Muscle of arm (tissue), 1 donor: ENCODE measurements at regions not wholly inside any gene's neighbourhood (a gene's known extent, or its start where the extent isn't known, plus 50 kb on each side); places are given as distances from the start of the nearest gene placed in this dataset.
"Not testable (repeated sequence)": the region's sequence is repeated elsewhere in the genome, so short reads cannot be mapped to it uniquely, and the experiment has no call there.

Experiments used
- DNase-seq: peaks from one replicate; pipeline ENCODE4 v3.0.0-alpha.2; 2013

DNA sequence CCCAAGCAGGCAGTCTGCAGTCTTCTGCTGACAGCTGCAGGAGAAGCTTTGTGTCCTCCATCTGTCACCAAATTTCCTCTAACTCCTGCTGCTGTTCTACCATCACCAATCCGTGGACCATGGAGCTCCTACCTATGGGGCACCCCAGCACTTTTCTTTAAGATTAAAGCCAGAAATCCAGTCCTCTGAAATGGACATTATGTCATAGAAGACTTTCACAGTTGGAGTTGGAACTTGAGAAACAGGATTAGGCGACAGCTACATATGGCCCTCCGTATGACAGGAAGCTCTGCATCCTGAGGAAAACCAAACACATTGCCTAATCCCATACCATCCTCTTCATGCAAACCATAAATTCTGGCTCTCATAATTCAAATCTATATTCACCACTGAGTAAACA is 470.6 kb upstream of the GALNTL6 start:
- DNase-seq = no peak

DNA sequence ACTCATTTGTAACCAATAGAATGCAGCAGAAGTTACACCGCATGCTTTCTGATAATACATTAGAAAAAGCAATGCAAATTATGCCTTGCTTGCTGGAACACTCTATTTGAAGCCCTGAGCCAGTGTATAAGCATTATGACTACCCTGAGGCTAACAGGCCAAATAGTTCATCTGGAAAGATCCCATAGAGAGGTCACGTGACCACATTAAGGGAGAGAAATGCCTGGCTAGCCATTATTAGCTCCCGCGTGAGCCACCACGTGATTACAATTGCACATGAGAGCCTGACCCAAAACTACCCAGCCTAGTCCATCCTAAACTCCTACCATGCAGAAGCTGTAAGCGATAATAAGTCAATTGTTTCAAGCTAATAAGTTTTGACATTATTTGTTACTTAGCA is 472.9 kb upstream of the GALNTL6 start:
- DNase-seq = no peak

- DNase-seq = no peak
Observed at GRCh38 chr4:171334549-171334948, 478.7 kb upstream of the GALNTL6 start.

DNA sequence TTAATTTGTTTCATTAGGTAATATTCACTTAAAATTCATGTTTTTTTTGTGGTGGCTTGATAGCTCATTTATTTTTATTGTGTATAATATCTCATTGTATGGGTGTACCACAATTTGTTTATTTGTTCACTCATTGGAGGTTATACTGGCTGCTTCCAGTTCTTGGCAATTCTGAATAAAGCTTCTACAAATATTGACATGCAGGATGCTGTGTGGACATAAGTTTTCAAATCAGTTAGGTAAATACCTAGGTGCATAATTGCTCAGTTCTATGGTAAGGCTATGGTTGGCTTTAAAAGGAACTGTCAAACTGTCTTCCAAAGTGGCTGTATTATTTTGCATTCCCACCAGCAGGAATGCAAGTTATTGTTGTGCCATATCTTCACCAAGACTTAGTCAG is 504.5 kb upstream of the GALNTL6 start:
- no peak for DNase-seq

GRCh38 chr4:171298048-171298718 is 515.0 kb upstream of the GALNTL6 start:
- not testable (repeated sequence) for DNase-seq

- DNase-seq = no peak
Observed at GRCh38 chr4:171288816-171289432, 524.3 kb upstream of the GALNTL6 start.

DNA sequence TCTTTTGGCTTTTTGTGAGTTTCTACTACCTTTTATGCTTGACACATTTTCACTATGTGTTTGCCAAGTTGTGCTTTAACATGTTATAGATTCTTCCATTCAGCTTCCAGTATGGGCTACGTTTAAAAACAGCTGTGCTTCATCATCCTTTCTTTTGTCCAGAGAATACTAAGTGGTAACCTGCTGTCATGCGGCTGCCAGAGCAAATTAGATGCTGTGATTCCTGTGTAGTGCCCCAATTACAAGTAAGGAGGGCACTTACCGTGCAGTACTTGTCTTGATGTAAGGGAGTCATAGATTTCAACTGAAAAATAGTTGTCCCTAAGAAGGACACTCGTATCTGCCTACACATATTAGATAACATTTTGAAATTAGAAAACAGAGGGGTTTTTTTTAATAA is 531.8 kb upstream of the GALNTL6 start:
- no peak for DNase-seq

- no peak for DNase-seq
Observed at GRCh38 chr4:171279131-171279530, 534.1 kb upstream of the GALNTL6 start.

DNA sequence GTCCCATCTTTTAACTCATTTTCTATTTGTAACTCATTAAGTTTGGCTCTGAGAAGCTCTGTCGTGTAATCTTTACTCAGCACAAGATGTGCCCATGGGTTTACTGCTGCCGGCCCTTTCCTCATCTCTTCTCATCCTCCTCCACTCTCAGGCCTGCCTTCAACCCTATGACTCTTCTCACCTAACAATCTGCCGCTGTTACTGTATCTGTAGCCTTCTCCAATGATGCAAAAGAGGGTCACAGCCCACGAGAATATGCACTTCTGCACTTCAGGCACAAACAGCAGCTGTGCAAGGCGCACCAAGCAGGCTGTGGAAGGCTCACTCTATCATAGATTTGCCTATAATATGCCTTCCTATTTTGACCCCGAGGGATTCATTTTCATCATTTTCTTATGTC is 546.5 kb upstream of the GALNTL6 start:
- DNase-seq = no peak

- DNase-seq = no peak
Observed at GRCh38 chr4:171265190-171265818, 547.9 kb upstream of the GALNTL6 start.

DNA sequence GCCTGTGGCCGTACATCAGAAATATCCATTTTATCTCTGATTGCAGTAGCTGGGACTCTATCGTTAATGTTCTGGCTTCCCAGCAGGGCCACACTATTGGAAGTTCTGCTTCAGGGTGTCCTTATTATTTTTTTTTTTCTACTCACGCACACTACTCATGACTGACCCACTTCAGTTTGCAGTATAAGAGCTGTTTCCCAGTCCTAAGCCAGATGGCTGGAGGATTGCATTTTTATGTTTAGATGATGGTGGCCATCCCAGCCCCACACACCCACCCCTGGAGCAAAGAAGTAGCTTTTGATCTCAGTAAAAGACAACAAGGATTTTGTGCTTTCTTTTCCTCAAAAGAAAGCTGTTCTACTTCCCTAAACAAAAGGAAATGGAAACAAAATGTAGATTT is 557.0 kb upstream of the GALNTL6 start:
- no peak for DNase-seq

DNA sequence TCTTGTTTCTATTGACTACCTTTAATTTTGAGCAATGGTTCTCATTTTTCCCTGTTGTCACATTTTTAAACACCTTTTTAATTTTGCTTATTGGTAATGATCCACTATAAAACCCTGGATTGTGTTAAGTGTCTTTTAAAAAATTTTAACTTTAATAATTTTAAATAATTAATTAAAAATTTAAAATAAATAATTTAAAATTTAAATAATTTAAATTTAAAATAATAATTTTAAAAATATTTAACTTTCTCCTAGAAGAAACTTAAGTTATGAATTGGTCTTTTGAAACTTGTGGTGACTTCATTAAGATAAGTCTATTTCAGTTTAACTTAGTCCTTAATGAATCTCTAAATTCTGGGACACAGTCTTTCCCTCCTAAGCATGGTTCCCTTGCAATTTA is 566.3 kb upstream of the GALNTL6 start:
- no peak for DNase-seq

- no peak for DNase-seq
Observed at GRCh38 chr4:171242831-171243230, 570.4 kb upstream of the GALNTL6 start.

DNA sequence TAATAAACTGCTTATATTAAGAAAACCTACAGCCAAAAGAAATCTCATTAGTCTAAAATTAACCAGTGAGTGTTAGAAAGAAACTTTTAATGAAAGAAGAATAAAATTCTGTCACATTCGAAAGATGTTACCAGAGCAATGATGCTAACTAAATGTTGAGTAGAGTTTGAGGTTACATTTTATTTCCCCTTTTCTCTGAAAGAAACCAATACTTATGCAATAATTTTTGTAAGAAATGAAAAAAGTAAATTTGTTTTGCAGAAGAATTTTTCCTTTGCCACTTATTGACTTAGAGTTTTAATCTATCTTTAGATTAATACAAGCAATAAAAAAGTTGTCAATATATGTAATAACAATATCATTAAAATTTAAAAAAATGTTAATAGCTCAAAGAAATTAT is 574.0 kb upstream of the GALNTL6 start:
- no peak for DNase-seq

DNA sequence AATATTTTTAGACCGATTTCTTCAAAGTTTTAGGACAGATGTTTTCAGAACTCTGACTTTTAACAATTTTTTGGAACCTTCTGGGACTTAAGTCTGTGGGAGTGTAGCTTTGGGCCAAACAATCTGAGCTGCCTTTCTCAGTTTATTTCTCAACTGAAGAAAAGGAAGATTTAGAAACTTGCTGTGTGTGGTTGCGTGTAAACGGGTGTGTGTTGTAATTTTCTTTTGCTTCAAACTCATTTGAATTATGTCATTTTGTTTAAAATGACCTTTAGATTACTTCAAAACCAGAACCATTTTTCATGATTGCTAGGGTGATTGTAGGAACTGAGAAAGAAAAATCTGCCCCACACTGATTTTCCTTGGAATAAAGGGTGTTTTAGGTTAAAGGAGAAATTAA is 577.7 kb upstream of the GALNTL6 start:
- DNase-seq = no peak

DNA sequence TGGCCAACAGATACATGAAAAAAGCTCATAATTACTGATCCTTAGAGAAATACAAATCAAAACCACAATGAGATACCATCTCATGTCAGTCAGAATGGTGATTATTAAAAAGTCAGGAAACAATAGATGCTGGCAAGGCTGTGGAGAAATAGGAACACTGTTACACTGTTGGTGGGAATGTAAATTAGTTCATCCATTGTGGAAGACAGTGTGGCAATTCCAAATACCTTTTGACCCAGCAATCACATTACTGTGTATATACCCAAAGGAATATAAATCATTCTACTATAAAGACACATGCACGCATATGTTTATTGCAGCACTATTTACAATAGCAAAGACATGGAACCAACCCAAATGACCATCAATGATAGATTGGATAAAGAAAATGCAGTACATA is 583.9 kb upstream of the GALNTL6 start:
- DNase-seq = not testable (repeated sequence)

GRCh38 chr4:171221181-171221580 is 592.0 kb upstream of the GALNTL6 start:
- DNase-seq = no peak

DNA sequence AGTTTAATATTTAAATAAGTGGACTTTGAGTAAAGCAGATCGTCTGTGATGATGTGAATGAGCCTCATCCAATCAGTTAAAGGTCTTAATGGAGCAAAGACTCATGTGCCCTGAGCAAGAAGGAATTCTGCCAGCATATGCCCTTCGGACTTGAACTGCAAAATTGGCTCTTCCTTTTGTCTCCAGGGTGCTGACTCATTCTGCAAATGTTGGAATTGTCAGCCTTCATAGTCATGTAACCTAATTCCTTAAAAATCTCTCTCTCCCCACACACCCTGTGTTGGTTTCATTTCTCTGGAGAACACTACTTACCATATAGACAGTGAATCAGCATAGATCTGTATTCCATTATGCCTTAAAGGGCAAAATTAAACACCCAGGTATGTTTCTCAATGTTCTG is 609.8 kb upstream of the GALNTL6 start:
- DNase-seq = no peak

DNA sequence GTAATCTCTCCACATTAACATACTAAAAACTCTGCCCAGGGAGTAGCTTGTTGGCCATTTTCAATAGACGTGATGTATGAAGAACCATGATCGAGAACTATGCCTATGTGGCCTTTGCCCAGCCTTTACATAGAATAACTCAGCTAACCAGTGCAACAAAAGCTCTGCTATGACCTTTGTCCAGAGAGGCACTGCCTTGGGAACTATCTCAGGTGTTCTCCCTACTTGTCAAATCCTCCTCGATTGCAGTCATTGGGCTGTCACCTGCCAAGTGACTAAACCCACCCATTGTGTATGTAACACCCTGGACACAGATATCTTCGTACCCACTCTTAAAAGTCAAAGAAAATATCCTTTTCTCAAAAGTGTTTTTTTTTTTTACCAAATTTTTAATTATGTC is 610.3 kb upstream of the GALNTL6 start:
- no peak for DNase-seq

DNA sequence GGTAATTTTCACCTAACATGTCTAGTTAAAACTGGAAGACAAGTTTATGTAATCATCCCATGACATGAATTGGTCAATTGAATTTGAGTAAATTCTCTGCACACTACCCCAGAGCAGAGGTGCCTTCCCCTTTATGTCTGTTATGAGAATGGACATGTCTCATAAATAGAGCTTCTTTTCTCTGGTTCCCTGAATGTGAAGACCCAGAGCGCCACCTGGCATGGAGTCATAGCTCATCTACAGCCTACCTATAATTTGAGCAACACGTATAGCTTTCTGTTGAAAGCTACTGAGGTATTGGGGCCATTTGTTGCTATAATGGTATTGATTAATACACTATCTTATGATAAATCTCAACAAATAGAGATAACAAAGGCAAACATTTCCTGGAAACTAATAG is 626.5 kb upstream of the GALNTL6 start:
- DNase-seq = no peak

- no peak for DNase-seq
Observed at GRCh38 chr4:171181090-171181489, 632.1 kb upstream of the GALNTL6 start.

DNA sequence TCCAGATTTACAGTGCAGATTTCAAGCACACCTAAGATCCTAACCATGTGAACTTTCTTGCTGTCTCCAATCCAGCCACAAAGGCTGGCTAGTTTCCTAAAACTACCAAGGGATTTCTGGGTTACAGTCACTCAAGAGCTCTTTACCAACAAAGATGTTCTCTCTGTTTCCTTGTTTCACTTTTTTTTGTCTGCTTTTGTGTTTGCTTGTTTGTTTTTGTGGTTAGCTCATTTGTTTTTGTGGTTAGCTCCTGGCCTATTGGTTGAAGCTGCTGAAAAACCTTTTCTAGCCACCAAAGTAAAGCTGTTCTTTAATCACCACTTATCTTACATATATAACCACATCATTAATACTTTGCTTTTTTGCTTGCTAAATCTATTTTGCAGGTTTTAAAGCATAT is 642.5 kb upstream of the GALNTL6 start:
- DNase-seq = no peak

- DNase-seq = no peak
Observed at GRCh38 chr4:171169396-171169795, 643.8 kb upstream of the GALNTL6 start.

DNA sequence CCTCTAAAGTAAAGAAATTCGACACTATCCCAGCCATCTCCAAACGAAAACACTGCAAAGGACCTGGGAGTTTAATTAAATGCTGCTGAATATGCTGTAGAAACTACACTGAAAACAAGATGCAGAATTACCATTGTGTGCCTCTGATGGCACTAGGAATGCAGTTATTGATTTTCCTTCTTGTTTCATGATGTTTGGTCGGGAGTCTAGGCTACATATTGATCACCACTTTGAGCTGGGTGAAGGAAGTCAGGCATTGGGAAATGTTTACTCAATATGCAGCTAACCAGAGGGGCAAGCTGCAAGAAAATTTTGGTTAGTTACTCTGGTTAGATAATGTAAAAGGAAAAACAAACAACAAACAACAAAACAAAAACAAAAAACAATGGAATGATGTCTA is 650.7 kb upstream of the GALNTL6 start:
- DNase-seq = no peak
